NB4 (cell line): ENCODE measurements at regions not wholly inside any gene's neighbourhood (a gene's known extent, or its start where the extent isn't known, plus 50 kb on each side); places are given as distances from the start of the nearest gene placed in this dataset.

ENCODE experiments used
- DNase-seq: peaks from one replicate; pipeline ENCODE4 v3.0.0; 2010; ENCODE audit warnings: low read depth
- H3K4me3 ChIP-seq: one replicate; pipeline ENCODE4 v1.5.1; 2011; ENCODE audit warnings: mild to moderate bottlenecking, low read depth, low read length, moderate library complexity
- MYC ChIP-seq: IDR thresholded peaks from 2 replicates; pipeline ENCODE4 v1.6.1; 2011; ENCODE audit warnings: low read depth, low read length
- POLR2A ChIP-seq: IDR thresholded peaks from 2 replicates; pipeline ENCODE4 v1.6.1; 2011; ENCODE audit warnings: mild to moderate bottlenecking; ENCODE audit not compliant: insufficient read length; ENCODE audit errors: extremely low read depth
- TF ChIP-seq, protein P1 (sequence below): IDR thresholded peaks from 2 replicates; pipeline ENCODE4 v1.6.1; 2011; ENCODE audit warnings: low read depth, low read length
- TF ChIP-seq, protein P2 (sequence below): IDR thresholded peaks from one replicate; pipeline ENCODE4 v1.5.1; 2012; ENCODE audit warnings: low read depth, low read length

DNA sequence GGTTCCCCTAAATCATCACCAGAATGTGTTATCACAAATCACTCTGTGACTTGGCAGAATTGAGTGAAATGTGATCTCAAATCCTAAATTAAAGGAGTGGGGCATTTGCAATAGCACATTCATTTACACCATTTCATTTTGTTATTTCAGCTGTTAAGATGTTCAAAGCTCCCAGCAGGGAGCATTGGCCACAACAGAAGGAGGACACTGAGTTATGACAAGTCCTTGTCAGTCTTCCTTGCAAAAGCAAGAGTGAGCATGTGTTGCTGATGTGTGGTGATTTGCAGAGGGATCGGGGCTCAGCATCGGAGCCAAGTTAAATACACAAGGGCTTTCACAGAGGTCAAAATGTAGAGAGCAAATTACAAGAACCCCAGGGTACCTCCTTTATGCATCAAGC lies 372.2 kb upstream of the CDH5 start:
- H3K4me3 ChIP-seq, result no peak overlapping the region
- DNase-seq, result no peak
- TF ChIP-seq, protein P1, sequence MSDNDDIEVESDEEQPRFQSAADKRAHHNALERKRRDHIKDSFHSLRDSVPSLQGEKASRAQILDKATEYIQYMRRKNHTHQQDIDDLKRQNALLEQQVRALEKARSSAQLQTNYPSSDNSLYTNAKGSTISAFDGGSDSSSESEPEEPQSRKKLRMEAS, result no peak
- no peak for TF ChIP-seq MYC
- TF ChIP-seq POLR2A, result no peak
- TF ChIP-seq, protein P2, sequence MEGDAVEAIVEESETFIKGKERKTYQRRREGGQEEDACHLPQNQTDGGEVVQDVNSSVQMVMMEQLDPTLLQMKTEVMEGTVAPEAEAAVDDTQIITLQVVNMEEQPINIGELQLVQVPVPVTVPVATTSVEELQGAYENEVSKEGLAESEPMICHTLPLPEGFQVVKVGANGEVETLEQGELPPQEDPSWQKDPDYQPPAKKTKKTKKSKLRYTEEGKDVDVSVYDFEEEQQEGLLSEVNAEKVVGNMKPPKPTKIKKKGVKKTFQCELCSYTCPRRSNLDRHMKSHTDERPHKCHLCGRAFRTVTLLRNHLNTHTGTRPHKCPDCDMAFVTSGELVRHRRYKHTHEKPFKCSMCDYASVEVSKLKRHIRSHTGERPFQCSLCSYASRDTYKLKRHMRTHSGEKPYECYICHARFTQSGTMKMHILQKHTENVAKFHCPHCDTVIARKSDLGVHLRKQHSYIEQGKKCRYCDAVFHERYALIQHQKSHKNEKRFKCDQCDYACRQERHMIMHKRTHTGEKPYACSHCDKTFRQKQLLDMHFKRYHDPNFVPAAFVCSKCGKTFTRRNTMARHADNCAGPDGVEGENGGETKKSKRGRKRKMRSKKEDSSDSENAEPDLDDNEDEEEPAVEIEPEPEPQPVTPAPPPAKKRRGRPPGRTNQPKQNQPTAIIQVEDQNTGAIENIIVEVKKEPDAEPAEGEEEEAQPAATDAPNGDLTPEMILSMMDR, result no peak

DNA sequence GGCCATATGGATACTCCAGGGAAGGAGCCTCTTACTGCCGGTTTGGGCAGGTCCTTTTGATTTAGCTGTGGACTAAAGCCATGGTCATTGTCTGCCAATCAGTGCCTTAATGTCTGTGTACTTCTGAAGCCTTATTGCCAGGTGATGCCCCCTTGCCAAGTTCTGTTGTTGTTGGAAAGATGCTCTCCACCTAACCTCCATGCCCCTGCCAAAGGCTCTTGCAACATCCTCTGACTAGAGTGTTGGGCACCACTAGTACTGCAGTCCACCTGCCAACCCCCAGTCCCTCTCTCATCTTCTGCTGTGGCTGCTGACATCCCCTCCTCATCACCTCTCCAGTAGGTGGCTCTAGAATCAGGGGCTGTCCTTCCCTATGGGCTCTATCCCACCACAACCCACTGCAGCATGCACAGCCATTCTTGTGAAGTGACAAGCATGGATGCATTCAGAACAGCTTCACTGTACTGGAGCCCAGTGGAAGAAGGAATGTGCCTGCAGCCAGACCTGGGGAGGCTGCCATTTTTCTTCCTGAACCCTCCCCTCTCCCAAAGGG lies 375.3 kb upstream of the CDH5 start:
- TF ChIP-seq MYC, result no peak
- TF ChIP-seq, protein P2, result no peak
- TF ChIP-seq, protein P1, result no peak
- no peak for TF ChIP-seq POLR2A
- no peak overlapping the region for H3K4me3 ChIP-seq
- DNase-seq, result no peak

DNA sequence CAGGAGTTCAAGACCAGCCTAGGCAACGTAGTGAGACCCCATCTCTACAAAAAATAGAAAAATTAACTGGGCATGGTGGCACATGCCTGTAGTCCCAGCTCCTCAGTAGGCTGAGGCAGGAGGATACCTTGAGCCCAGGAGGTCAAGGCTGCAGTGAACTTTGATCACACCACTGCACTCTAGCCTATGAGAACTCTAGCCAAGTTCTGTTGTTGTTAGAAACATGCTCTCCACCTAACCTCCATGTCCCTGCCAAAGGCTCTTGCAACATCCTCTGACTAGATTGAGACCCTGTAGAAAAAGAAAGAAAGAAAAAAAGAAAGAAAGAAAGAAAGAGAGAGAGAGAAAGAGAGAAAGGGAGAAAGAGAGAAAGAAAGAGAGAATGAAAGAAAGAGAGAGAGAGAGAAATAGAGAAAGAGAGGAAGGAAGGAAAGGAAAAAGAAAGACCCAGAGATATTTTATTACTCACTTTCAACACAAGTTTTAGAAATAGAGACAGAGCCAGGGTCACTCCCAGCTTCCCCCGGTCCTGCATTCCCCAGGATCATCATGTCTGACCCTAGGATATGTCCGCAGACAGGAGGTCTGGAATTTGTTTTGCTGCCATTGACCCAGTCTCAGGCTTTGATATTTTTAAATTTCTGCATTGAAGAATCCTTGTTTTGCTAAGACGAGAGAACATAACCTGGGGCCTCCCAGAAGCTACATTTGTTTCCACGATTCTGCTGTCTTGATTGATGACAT lies 376.5 kb upstream of the CDH5 start:
- TF ChIP-seq MYC (no peak), POLR2A (no peak)
- TF ChIP-seq, protein P2, result no peak
- TF ChIP-seq, protein P1, result no peak
- no peak overlapping the region for H3K4me3 ChIP-seq
- no peak for DNase-seq

DNA sequence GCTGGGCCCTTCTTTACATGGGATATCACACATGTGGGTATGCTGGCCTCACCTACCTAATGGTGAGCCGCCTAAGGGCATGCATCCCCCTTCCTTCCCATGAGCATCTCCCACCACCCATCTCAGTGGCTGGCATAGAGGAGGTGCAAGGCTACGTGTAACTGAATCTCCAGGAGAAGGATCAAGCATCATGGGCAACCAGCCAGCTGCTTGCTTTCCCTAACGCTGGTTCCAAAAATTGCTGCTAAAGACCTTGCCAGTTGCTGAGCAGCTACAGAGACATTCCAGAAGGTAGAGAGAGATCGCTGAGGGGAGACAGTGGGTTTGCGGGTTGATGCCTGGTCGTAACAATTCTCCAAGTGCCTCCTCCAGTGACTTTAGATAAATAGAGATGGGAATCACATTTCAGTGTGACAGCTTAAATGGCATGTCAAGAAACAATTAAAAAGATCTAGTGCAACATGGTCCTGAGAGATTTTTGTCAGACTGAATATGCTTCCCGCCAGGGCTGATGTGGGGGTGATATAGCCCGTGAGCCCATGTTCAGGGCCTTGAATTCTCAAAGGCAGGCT lies 378.4 kb upstream of the CDH5 start:
- H3K4me3 ChIP-seq, result no peak overlapping the region
- TF ChIP-seq MYC (no peak), POLR2A (no peak)
- TF ChIP-seq, protein P2, result no peak
- TF ChIP-seq, protein P1, result no peak
- no peak for DNase-seq

- TF ChIP-seq POLR2A, result no peak
- TF ChIP-seq, protein P2, result no peak
- TF ChIP-seq, protein P1, result no peak
- H3K4me3 ChIP-seq, result no peak overlapping the region
- DNase-seq, result no peak
These were observed 382.2 kb upstream of the CDH5 start for GRCh38 chr16:65984296-65984695.
